ENCODE measurements at regions not wholly inside any gene's neighbourhood (a gene's known extent, or its start where the extent isn't known, plus 50 kb on each side); places are given as distances from the start of the nearest gene placed in this dataset.

DNA sequence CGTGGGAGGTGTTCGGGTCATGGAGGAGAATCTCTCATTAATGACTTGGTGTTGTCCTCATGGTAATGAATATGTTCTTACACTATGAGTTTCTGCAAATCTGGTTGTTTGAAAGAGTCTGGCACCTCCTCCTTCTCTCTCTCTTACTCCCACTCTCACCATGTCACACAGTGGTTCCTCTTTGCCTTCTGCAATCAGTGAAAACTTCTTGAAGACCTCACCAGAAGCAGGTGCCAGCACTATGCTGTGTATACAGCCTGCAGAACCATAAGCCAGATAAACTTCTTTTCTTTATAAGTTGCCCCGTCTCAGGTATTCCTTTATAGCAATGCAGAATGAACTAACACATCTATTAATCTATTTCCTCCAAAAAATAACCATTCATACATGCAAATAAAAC, 275.0 kb downstream of the ANTXR2 start:
- Mint-ChIP-seq H3K9me3 (no peaks in the 10 kb centered on the region; the same call in 1 of the 2 replicates), H3K27me3 (ENCODE audit: insufficient read depth) (peaks cover 4% of the 10 kb centered on the region; the same call in 1 of the 2 replicates), H3K27ac (no peak overlapping the region), H3K4me3 (no peak overlapping the region), H3K36me3 (ENCODE audit: low read depth) (no peaks in the 10 kb centered on the region), H3K4me1 (ENCODE audit: low read depth) (no peaks in the 10 kb centered on the region)
- DNase-seq: no peak
- TF ChIP-seq CTCF (IDR thresholded peaks at IDR 0.05): no peak

DNA sequence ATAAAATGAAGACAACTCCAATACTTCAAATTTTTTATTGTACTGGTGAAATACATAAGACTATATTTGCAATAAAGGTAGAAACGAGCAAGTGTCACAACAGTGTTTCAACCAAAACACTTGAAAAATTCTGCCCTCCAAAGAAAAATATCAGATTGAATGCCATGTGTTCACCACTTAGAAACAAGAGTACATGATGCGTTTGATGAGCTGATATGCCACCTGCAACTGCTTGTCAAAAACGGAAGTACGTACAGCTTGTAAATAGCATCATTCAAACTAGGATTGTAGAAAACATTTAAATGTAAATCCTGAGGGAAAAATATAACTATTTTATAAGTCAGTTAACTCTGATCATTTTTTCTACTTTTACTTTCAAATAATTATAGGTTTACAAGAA, 276.1 kb downstream of the ANTXR2 start:
- TF ChIP-seq CTCF (IDR thresholded peaks at IDR 0.05): no peak
- no peaks in the 10 kb centered on the region; the same call in 1 of the 2 replicates for H3K9me3 Mint-ChIP-seq
- no peaks in the 10 kb centered on the region for H3K4me1 Mint-ChIP-seq (ENCODE audit: low read depth)
- no peak for DNase-seq
- H3K27me3 Mint-ChIP-seq (ENCODE audit: insufficient read depth): peaks cover 2% of the 10 kb centered on the region; the same call in 1 of the 2 replicates
- H3K27ac Mint-ChIP-seq: no peak overlapping the region
- no peaks in the 10 kb centered on the region for H3K36me3 Mint-ChIP-seq (ENCODE audit: low read depth)
- no peak overlapping the region for H3K4me3 Mint-ChIP-seq

GRCh38 chr4:79788884-79789283, 284.1 kb downstream of the ANTXR2 start:
- H3K9me3 Mint-ChIP-seq: no peaks in the 10 kb centered on the region
- H3K27me3 Mint-ChIP-seq (ENCODE audit: insufficient read depth): no peaks in the 10 kb centered on the region
- no peaks in the 10 kb centered on the region for H3K36me3 Mint-ChIP-seq (ENCODE audit: low read depth)

GRCh38 chr4:79780129-79780528, 292.9 kb downstream of the ANTXR2 start:
- peaks cover 10% of the 10 kb centered on the region; the same call in 1 of the 2 replicates for H3K9me3 Mint-ChIP-seq
- no peaks in the 10 kb centered on the region for H3K4me1 Mint-ChIP-seq (ENCODE audit: low read depth)
- H3K27ac Mint-ChIP-seq: no peak overlapping the region
- no peaks in the 10 kb centered on the region for H3K36me3 Mint-ChIP-seq (ENCODE audit: low read depth)
- TF ChIP-seq CTCF (IDR thresholded peaks at IDR 0.05): no peak
- H3K4me3 Mint-ChIP-seq: no peak overlapping the region
- no peaks in the 10 kb centered on the region for H3K27me3 Mint-ChIP-seq (ENCODE audit: insufficient read depth)
- DNase-seq: no peak

More at GRCh38 chr4:79788884-79789283, 284.1 kb downstream of the ANTXR2 start:
- no peak overlapping the region for H3K27ac Mint-ChIP-seq
- H3K4me3 Mint-ChIP-seq: no peak overlapping the region
- DNase-seq: no peak
- no peaks in the 10 kb centered on the region for H3K4me1 Mint-ChIP-seq (ENCODE audit: low read depth)
- no peak for TF ChIP-seq CTCF (IDR thresholded peaks at IDR 0.05)

DNA sequence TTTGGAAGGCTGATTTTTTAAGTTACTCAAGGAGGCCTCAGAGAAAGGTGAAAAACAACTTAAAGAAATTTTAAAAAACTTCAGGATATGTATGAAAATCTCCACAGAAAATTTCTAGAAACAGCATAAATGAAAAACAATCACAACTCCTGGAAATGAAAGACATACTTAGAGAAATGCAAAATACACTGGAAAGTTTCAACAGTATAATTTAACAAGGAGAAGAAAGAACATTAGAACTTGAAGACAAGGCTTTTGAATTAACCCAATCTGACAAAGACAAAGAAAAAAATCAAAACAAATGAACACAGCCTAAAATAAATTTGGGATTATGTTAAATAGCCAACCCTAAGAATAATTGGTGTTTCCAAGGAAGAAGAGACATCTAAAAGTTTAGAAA, 300.5 kb downstream of the ANTXR2 start:
- H3K4me1 Mint-ChIP-seq (ENCODE audit: low read depth): no peaks in the 10 kb centered on the region
- no peak for TF ChIP-seq CTCF (IDR thresholded peaks at IDR 0.05)
- H3K36me3 Mint-ChIP-seq (ENCODE audit: low read depth): no peaks in the 10 kb centered on the region
- no peaks in the 10 kb centered on the region for H3K27me3 Mint-ChIP-seq (ENCODE audit: insufficient read depth)
- H3K4me3 Mint-ChIP-seq: no peak overlapping the region
- H3K27ac Mint-ChIP-seq: no peak overlapping the region
- peaks cover 15% of the 10 kb centered on the region; the same call in 1 of the 2 replicates for H3K9me3 Mint-ChIP-seq
- no peak for DNase-seq

DNA sequence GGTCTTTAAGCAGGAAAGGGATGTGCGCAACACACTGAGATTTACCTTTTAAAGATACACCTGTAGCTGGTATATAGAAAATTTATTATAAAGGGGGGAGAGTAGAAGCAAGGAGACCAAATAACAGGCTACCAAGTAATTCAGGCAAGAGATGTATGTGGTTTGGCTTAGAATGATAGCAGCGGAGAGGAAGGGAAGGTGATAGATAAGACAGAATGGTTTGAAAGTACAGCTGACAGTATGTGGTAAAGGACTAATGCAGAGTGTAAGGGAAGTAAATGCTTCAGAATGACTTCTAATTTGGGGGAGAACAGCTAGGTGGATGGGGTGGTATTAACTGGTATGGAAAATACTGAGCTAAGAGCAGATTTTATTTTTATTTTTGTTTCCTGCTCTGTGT, 308.9 kb downstream of the ANTXR2 start:
- Mint-ChIP-seq H3K27ac (no peak overlapping the region), H3K4me3 (no peak overlapping the region), H3K36me3 (ENCODE audit: low read depth) (no peaks in the 10 kb centered on the region), H3K9me3 (peaks cover 5% of the 10 kb centered on the region; the same call in 1 of the 2 replicates), H3K4me1 (ENCODE audit: low read depth) (no peaks in the 10 kb centered on the region), H3K27me3 (ENCODE audit: insufficient read depth) (no peaks in the 10 kb centered on the region; the same call in 1 of the 2 replicates)
- no peak for DNase-seq
- no peak for TF ChIP-seq CTCF (IDR thresholded peaks at IDR 0.05)
